ENCODE measurements at regions not wholly inside any gene's neighbourhood (a gene's known extent, or its start where the extent isn't known, plus 50 kb on each side); places are given as distances from the start of the nearest gene placed in this dataset.

- no peak for DNase-seq (ENCODE audit: low read depth)
These were observed 73.9 kb downstream of the LSM3 start for GRCh38 chr3:14252321-14253021.

GRCh38 chr3:14253022-14253706 lies 74.5 kb downstream of the LSM3 start:
- in situ Hi-C loops (cut with HindIII; ENCODE audit: low pct_unique_long_range_greater_than_20kb, low sequenced_read_pairs), result no loop called here
- no peak for DNase-seq (ENCODE audit: low read depth)

More at GRCh38 chr3:14252321-14253021, 73.9 kb downstream of the LSM3 start:
- in situ Hi-C loops (cut with HindIII; ENCODE audit: low pct_unique_long_range_greater_than_20kb, low sequenced_read_pairs), result no loop called here

- DNase-seq (ENCODE audit: low read depth), result no peak
- in situ Hi-C loops (cut with HindIII; ENCODE audit: low pct_unique_long_range_greater_than_20kb, low sequenced_read_pairs), result no loop called here
These were observed 75.2 kb downstream of the LSM3 start for GRCh38 chr3:14253707-14254382.

- in situ Hi-C loops (cut with HindIII; ENCODE audit: low pct_unique_long_range_greater_than_20kb, low sequenced_read_pairs), result no loop called here
- no peak for DNase-seq (ENCODE audit: low read depth)
These were observed 76.4 kb downstream of the LSM3 start for GRCh38 chr3:14254812-14255702.

GRCh38 chr3:14256046-14256445 lies 77.4 kb downstream of the LSM3 start:
- in situ Hi-C loops (cut with HindIII; ENCODE audit: low pct_unique_long_range_greater_than_20kb, low sequenced_read_pairs), result no loop called here
- no peak for DNase-seq (ENCODE audit: low read depth)

- DNase-seq (ENCODE audit: low read depth), result peak; percentile 47
- in situ Hi-C loops (cut with HindIII; ENCODE audit: low pct_unique_long_range_greater_than_20kb, low sequenced_read_pairs), result no loop called here
These were observed 78.1 kb downstream of the LSM3 start for GRCh38 chr3:14256561-14257342.

GRCh38 chr3:14258906-14259904 lies 80.6 kb downstream of the LSM3 start:
- no peak for DNase-seq (ENCODE audit: low read depth)
- in situ Hi-C loops (cut with HindIII; ENCODE audit: low pct_unique_long_range_greater_than_20kb, low sequenced_read_pairs), result no loop called here

- DNase-seq (ENCODE audit: low read depth), result no peak
- in situ Hi-C loops (cut with HindIII; ENCODE audit: low pct_unique_long_range_greater_than_20kb, low sequenced_read_pairs), result no loop called here
These were observed 81.8 kb downstream of the LSM3 start for GRCh38 chr3:14260463-14260862.

- in situ Hi-C loops (cut with HindIII; ENCODE audit: low pct_unique_long_range_greater_than_20kb, low sequenced_read_pairs), result no loop called here
- DNase-seq (ENCODE audit: low read depth), result peak; percentile 56
These were observed 82.6 kb downstream of the LSM3 start for GRCh38 chr3:14261229-14261628.

GRCh38 chr3:14262212-14262611 lies 83.6 kb downstream of the LSM3 start:
- in situ Hi-C loops (cut with HindIII; ENCODE audit: low pct_unique_long_range_greater_than_20kb, low sequenced_read_pairs), result no loop called here
- DNase-seq (ENCODE audit: low read depth), result no peak

GRCh38 chr3:14262867-14263266 lies 84.2 kb downstream of the LSM3 start:
- in situ Hi-C loops (cut with HindIII; ENCODE audit: low pct_unique_long_range_greater_than_20kb, low sequenced_read_pairs), result no loop called here
- no peak for DNase-seq (ENCODE audit: low read depth)

- no peak for DNase-seq (ENCODE audit: low read depth)
- in situ Hi-C loops (cut with HindIII; ENCODE audit: low pct_unique_long_range_greater_than_20kb, low sequenced_read_pairs), result no loop called here
These were observed 84.8 kb downstream of the LSM3 start for GRCh38 chr3:14263317-14264005.

- peak; percentile 78 for DNase-seq (ENCODE audit: low read depth)
- in situ Hi-C loops (cut with HindIII; ENCODE audit: low pct_unique_long_range_greater_than_20kb, low sequenced_read_pairs), result no loop called here
These were observed 86.8 kb downstream of the LSM3 start for GRCh38 chr3:14265246-14265962.

GRCh38 chr3:14266361-14266760 lies 87.7 kb downstream of the LSM3 start:
- in situ Hi-C loops (cut with HindIII; ENCODE audit: low pct_unique_long_range_greater_than_20kb, low sequenced_read_pairs), result no loop called here
- no peak for DNase-seq (ENCODE audit: low read depth)

- in situ Hi-C loops (cut with HindIII; ENCODE audit: low pct_unique_long_range_greater_than_20kb, low sequenced_read_pairs), result no loop called here
- no peak for DNase-seq (ENCODE audit: low read depth)
These were observed 89.4 kb downstream of the LSM3 start for GRCh38 chr3:14267976-14268375.

- no peak for DNase-seq (ENCODE audit: low read depth)
- in situ Hi-C loops (cut with HindIII; ENCODE audit: low pct_unique_long_range_greater_than_20kb, low sequenced_read_pairs), result no loop called here
These were observed 90.3 kb downstream of the LSM3 start for GRCh38 chr3:14268897-14269296.

Data from Caki2 (cell line).